ENCODE measurements at regions not wholly inside any gene's neighbourhood (a gene's known extent, or its start where the extent isn't known, plus 50 kb on each side); places are given as distances from the start of the nearest gene placed in this dataset.

DNA sequence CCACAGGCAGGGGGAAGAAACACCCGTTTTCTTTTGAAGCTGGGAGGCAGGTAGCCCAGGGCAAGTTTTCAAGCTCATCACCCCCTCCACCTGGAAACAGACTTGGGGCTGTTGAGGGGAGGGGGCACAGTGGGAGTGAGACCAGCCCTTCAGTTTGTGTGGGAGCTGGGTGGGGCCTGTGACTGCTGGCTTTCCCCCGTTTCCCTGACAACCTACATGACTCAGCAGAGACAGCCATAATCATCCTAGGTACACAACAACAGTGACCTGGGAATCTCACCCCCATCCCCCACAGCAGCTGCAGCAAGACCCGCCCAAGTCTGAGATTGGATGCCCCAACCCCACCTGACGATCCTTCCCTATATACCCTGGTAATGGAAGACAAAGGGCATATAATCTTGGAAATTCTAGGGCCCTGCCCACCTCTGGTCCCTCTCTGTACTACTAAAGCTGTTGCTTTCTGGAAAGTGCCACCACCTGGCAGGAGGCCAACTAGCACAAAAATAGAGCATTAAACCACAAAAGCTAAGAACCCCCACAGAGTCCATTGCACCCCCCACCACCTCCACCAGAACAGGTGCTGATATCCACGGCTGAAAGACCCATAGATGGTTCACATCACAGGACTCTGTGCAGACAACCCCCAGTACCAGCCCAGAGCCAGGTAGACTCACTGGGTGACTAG, 422.2 kb upstream of the SGO1 start:
- intact Hi-C loops (cut with micrococcal nuclease; ENCODE audit: unreplicated experiment): no loop called here
- BruUV-seq (replicated peaks): no TSS peak
- no peak for TF ChIP-seq EZH2 (IDR thresholded peaks at IDR 0.05; ENCODE audit: borderline replicate concordance, low read depth, low read length, poor library complexity, severe bottlenecking)
- TF ChIP-seq, protein P1, sequence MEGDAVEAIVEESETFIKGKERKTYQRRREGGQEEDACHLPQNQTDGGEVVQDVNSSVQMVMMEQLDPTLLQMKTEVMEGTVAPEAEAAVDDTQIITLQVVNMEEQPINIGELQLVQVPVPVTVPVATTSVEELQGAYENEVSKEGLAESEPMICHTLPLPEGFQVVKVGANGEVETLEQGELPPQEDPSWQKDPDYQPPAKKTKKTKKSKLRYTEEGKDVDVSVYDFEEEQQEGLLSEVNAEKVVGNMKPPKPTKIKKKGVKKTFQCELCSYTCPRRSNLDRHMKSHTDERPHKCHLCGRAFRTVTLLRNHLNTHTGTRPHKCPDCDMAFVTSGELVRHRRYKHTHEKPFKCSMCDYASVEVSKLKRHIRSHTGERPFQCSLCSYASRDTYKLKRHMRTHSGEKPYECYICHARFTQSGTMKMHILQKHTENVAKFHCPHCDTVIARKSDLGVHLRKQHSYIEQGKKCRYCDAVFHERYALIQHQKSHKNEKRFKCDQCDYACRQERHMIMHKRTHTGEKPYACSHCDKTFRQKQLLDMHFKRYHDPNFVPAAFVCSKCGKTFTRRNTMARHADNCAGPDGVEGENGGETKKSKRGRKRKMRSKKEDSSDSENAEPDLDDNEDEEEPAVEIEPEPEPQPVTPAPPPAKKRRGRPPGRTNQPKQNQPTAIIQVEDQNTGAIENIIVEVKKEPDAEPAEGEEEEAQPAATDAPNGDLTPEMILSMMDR (conservative IDR thresholded peaks at IDR 0.05; ENCODE audit: low read depth, low read length): no peak
- ChIA-PET CTCF (no interaction called here), POLR2A (ENCODE audit: low non-redundant PET) (no interaction called here)
- H3K27me3 ChIP-seq (replicated peaks; ENCODE audit: insufficient read depth, low read depth, low read length, poor library complexity): no peaks in the 10 kb centered on the region
- H3K27ac ChIP-seq (ENCODE audit: low read depth, low read length, poor library complexity, severe bottlenecking): no peak overlapping the region
- DNase-seq (ENCODE audit: low spot score): no peak
- H3K4me1 ChIP-seq (ENCODE audit: insufficient read depth, low read length, poor library complexity, severe bottlenecking): no peaks in the 10 kb centered on the region
- peaks cover 14% of the 10 kb centered on the region for H3K9me3 ChIP-seq (ENCODE audit: low read depth, low read length, poor library complexity, severe bottlenecking)
- no peaks in the 10 kb centered on the region for H3K36me3 ChIP-seq (ENCODE audit: insufficient read depth, low read length, poor library complexity, severe bottlenecking)
- H3K4me3 ChIP-seq (ENCODE audit: low read depth, low read length, poor library complexity, severe bottlenecking): no peak overlapping the region

DNA sequence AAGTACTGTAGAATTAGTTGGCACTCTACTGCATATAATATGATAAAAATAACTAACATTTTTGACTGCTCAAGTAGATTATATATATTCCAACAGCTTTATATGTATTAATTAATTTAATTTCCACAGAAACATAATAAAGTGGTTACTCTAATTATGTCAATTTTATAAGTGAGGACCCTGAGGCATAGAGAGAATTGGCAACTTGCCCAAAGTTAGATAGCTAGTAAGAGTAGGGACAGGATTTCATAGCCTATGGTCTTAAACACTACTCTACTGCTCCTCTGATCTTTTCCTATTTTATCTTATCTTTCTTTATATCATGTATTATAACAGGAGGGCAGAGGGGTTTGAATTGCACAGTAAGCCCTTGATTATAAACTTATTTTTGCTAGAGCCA, 418.7 kb upstream of the SGO1 start:
- Histone ChIP-seq H3K4me3 (ENCODE audit: low read depth, low read length, poor library complexity, severe bottlenecking) (no peak overlapping the region), H3K9me3 (ENCODE audit: low read depth, low read length, poor library complexity, severe bottlenecking) (peaks cover 3% of the 10 kb centered on the region), H3K4me1 (ENCODE audit: insufficient read depth, low read length, poor library complexity, severe bottlenecking) (no peaks in the 10 kb centered on the region), H3K27me3 (replicated peaks; ENCODE audit: insufficient read depth, low read depth, low read length, poor library complexity) (no peaks in the 10 kb centered on the region), H3K36me3 (ENCODE audit: insufficient read depth, low read length, poor library complexity, severe bottlenecking) (no peaks in the 10 kb centered on the region), H3K27ac (ENCODE audit: low read depth, low read length, poor library complexity, severe bottlenecking) (no peak overlapping the region)
- TF ChIP-seq, protein P1 (conservative IDR thresholded peaks at IDR 0.05; ENCODE audit: low read depth, low read length): no peak
- TF ChIP-seq EZH2 (IDR thresholded peaks at IDR 0.05; ENCODE audit: borderline replicate concordance, low read depth, low read length, poor library complexity, severe bottlenecking): no peak
- POLR2A ChIA-PET (ENCODE audit: low non-redundant PET): interaction anchor here (0.6 kb wide), 1 partner anchor 76 kb away, joined by 3 read pairs; no protein-coding TSS in a partner anchor
- no TSS peak for BruUV-seq (replicated peaks)
- intact Hi-C loops (cut with micrococcal nuclease; ENCODE audit: unreplicated experiment): no loop called here
- CTCF ChIA-PET: no interaction called here
- no peak for DNase-seq (ENCODE audit: low spot score)

DNA sequence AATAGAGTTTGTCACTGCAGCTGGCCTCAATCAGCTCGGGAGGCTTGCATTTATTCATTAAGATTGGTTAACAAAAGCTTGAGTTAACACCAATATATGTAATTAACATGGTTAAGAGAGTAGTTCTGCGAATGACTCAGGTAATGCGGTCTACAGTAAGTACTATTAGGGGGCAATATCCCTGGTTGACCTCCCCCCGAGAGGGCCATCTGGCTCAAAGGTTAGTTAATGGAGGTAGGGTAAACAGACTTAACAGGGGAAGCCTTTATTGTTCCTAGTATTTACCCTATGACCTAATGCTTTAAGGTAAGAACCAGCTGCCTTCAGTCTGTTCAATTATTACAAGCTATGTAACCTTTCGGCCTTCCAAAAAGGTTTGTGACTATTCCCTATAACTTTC, 403.3 kb upstream of the SGO1 start:
- no peaks in the 10 kb centered on the region for H3K36me3 ChIP-seq (ENCODE audit: insufficient read depth, low read length, poor library complexity, severe bottlenecking)
- peaks cover 3% of the 10 kb centered on the region for H3K9me3 ChIP-seq (ENCODE audit: low read depth, low read length, poor library complexity, severe bottlenecking)
- H3K27me3 ChIP-seq (replicated peaks; ENCODE audit: insufficient read depth, low read depth, low read length, poor library complexity): no peaks in the 10 kb centered on the region
- H3K4me1 ChIP-seq (ENCODE audit: insufficient read depth, low read length, poor library complexity, severe bottlenecking): no peaks in the 10 kb centered on the region
- ChIA-PET POLR2A (ENCODE audit: low non-redundant PET) (no interaction called here), CTCF (no interaction called here)
- no peak overlapping the region for H3K4me3 ChIP-seq (ENCODE audit: low read depth, low read length, poor library complexity, severe bottlenecking)
- intact Hi-C loops (cut with micrococcal nuclease; ENCODE audit: unreplicated experiment): no loop called here
- DNase-seq (ENCODE audit: low spot score): no peak
- BruUV-seq (replicated peaks): no TSS peak
- H3K27ac ChIP-seq (ENCODE audit: low read depth, low read length, poor library complexity, severe bottlenecking): no peak overlapping the region
- TF ChIP-seq, protein P1 (conservative IDR thresholded peaks at IDR 0.05; ENCODE audit: low read depth, low read length): no peak
- no peak for TF ChIP-seq EZH2 (IDR thresholded peaks at IDR 0.05; ENCODE audit: borderline replicate concordance, low read depth, low read length, poor library complexity, severe bottlenecking)

All from A673 (cell line).